ENCODE measurements at regions not wholly inside any gene's neighbourhood (a gene's known extent, or its start where the extent isn't known, plus 50 kb on each side); places are given as distances from the start of the nearest gene placed in this dataset.

DNA sequence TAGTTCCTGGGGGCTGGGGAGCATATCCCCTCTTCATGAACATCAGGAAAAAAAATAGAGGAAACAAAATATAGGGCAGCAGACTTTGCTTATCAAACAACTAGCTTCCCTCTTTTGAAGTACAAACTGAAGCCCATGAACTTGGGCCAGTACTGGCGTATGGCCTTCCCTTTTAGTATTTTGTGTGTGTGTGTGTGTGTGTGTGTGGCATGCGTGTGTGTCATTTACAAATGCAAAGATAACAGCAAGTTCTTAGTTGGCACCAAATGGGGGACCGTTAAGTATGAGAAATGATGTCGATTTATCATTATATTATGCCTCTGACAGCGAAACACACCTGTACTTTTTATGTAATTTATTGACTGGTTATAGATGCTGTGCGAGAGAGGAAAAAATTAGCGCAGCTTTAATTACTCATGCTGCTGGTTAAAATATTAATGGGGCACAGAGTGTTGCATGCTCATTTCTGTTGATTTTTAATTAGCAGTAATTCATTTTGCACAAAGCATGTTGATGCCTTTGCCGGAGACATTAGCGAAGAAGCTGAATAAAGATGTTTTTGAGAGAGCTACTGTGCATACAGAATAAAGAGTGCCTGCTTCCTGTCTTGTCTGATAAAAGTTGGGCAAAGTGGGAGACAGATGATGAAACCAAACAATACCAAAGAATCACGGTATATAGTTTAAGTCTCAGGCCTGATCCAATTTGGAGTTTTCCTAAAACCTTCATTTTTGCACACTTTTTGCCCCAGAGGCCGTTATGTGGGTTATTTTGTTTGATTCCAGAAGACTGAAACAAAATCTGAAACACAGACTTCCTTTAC, 297.1 kb downstream of the SATB1 start:
- TF ChIP-seq POLR2A (IDR thresholded peaks at IDR 0.05), result no peak
- TF ChIP-seq, protein P1, sequence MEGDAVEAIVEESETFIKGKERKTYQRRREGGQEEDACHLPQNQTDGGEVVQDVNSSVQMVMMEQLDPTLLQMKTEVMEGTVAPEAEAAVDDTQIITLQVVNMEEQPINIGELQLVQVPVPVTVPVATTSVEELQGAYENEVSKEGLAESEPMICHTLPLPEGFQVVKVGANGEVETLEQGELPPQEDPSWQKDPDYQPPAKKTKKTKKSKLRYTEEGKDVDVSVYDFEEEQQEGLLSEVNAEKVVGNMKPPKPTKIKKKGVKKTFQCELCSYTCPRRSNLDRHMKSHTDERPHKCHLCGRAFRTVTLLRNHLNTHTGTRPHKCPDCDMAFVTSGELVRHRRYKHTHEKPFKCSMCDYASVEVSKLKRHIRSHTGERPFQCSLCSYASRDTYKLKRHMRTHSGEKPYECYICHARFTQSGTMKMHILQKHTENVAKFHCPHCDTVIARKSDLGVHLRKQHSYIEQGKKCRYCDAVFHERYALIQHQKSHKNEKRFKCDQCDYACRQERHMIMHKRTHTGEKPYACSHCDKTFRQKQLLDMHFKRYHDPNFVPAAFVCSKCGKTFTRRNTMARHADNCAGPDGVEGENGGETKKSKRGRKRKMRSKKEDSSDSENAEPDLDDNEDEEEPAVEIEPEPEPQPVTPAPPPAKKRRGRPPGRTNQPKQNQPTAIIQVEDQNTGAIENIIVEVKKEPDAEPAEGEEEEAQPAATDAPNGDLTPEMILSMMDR (IDR thresholded peaks at IDR 0.05), result no peak
- no peak for TF ChIP-seq EP300 (IDR thresholded peaks at IDR 0.05)

Measured in ovary (tissue), 3 donors.